Activated CD4-positive, alpha-beta T cell treated with anti-CD3 and anti-CD28 coated beads, Interleukin-2, Interleukin-4, amounts not matched to agents 100 ng/mL and 50 ng/mL, durations not matched to agents 16 hours and 8 hours (primary cell): ENCODE measurements at regions not wholly inside any gene's neighbourhood (a gene's known extent, or its start where the extent isn't known, plus 50 kb on each side); places are given as distances from the start of the nearest gene placed in this dataset.
A peak's percentile ranks its signal among the peaks of the same experiment; 100 is the strongest.
"Not testable (repeated sequence)": the region's sequence is repeated elsewhere in the genome, so short reads cannot be mapped to it uniquely, and the experiment has no call there.

ENCODE experiments used
- DNase-seq: peaks from one replicate; pipeline ENCODE4 v3.0.0-alpha.2; 2020; ENCODE audit warnings: low spot score

GRCh38 chr5:155624597-155625241 lies 611.2 kb downstream of the KIF4B start:
- no peak for DNase-seq

DNA sequence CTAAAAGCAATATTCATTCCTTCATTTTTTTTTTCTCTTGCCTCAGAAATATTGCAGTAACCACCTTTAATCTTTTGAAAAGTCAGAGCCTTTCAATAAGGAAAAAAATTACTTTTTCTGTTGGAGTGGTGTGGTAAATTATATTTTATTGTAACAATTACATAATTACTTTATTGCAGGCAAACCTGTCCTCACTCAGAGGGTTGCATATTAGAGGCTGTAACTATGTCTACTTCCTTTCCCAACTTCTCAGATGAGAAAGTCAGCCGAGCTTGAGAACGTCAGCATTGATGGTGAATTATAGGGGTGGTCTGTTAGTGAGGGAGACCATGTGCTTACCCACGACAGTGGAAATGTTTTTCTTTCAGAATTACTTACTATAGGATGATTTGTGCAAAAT lies 611.8 kb downstream of the KIF4B start:
- DNase-seq, result no peak

GRCh38 chr5:155625897-155626543 lies 612.5 kb downstream of the KIF4B start:
- DNase-seq, result no peak

- no peak for DNase-seq
Measured at GRCh38 chr5:155626592-155626991, 613.0 kb downstream of the KIF4B start.

DNA sequence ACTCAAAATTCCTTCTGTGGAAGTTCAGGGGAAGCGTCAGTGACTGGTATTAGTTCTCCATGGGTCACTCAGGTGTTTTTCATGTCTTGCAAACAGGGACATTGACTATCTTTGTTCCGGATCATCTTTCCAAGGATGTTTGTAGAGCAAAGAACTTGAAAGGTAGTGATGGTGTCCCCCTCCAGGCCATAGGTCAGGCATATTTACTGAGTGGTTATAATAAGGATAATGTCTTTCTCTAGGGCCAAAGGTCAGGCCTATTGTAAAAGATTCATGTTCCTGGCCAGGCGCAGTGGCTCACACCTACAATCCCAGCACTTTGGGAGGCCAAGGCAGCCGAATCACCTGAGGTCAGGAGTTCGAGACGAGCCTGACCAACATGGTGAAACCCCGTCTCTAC lies 614.8 kb downstream of the KIF4B start:
- DNase-seq, result no peak

- DNase-seq, result no peak
Measured at GRCh38 chr5:155629597-155629996, 616.0 kb downstream of the KIF4B start.

GRCh38 chr5:155631116-155631515 lies 617.6 kb downstream of the KIF4B start:
- DNase-seq, result no peak

GRCh38 chr5:155633338-155633957 lies 619.9 kb downstream of the KIF4B start:
- no peak for DNase-seq

GRCh38 chr5:155649666-155650065 lies 636.1 kb downstream of the KIF4B start:
- no peak for DNase-seq

GRCh38 chr5:155655569-155655968 lies 642.0 kb downstream of the KIF4B start:
- DNase-seq, result no peak

GRCh38 chr5:155661859-155662258 lies 648.3 kb downstream of the KIF4B start:
- DNase-seq, result no peak

- no peak for DNase-seq
Measured at GRCh38 chr5:155665361-155665760, 651.8 kb downstream of the KIF4B start.

GRCh38 chr5:155672001-155672400 lies 655.0 kb upstream of the SGCD start:
- DNase-seq, result not testable (repeated sequence)

GRCh38 chr5:155676967-155677366 lies 650.0 kb upstream of the SGCD start:
- DNase-seq, result no peak

GRCh38 chr5:155678371-155678770 lies 648.6 kb upstream of the SGCD start:
- DNase-seq, result no peak

- no peak for DNase-seq
Measured at GRCh38 chr5:155679530-155679929, 647.4 kb upstream of the SGCD start.

DNA sequence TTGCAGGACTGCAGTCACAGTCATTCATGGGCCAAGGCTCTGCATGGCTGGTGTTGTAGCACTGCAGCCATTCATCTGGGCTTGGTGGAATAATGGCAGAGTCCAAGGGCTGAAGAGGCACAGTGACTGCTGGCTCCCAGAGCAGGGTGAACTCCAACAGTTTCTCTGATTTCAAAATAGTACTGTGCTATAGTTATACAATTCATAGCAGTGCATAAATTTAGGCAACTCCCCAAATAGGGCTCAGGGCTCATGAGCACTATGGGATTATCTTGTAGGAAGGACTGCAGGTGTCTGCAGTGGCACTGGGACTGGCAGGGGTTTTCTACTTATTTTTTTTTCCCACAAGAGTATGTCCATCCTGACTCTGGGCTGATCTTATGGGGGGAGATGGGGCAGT lies 642.5 kb upstream of the SGCD start:
- no peak for DNase-seq

GRCh38 chr5:155686131-155686530 lies 640.8 kb upstream of the SGCD start:
- no peak for DNase-seq

DNA sequence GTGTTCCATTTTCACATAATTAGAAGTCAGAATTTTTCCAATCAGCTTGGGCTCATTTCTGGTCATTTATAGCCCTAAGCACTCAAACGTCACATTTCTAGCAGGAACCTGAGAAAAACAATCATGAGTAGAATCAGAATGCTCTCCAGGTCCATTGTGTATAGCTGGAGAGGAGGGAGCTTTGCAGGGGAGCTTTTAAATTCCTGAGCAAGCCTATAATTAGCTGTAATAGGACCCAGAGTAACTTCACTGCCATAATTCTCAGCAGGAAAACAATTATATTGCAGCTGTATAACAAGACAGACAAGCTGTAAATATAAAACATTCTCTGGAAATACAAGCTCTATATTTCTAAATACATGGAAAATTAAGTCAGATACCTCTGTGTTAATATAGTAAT lies 637.6 kb upstream of the SGCD start:
- DNase-seq, result no peak

GRCh38 chr5:155696362-155696761 lies 630.6 kb upstream of the SGCD start:
- no peak for DNase-seq

GRCh38 chr5:155697236-155697635 lies 629.7 kb upstream of the SGCD start:
- no peak for DNase-seq

DNA sequence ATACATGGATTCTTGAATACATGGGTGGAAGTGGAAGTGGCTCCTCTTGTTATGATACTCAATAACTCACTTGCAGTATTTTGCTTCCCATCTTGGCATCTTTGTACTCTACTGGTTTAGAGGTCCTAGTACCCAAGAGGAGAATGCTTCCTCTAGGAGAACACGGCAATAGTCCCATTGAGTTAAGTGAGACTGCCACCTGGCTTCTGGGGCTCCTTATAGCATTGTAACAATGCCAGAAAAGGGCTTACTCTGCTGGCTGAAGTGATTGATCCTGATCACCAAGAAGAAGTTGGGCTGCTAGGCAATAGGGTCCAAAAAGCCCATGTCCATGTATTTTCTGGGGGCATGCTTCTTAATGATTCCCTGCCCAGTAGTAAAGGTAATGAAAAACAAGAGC lies 627.6 kb upstream of the SGCD start:
- no peak for DNase-seq

- peak; percentile 2 for DNase-seq
Measured at GRCh38 chr5:155700333-155700732, 626.6 kb upstream of the SGCD start.

DNA sequence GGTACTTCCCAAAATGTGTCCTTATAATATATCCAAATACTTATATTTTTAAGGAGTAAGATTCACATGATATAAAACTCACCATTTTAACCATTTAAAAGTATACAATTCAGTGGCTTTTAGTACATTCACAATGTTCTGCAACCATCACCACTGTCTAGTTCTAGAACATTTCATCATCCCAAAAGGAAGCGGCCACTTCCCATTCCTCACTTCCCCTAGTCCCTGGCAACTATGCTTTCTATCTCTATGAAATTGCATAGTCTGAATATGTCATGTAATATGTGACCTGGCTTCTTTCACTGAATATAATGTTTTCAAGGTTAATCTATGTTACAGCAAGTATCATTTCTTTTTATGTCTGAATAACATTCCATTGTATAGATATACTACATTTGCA lies 615.1 kb upstream of the SGCD start:
- no peak for DNase-seq
